ENCODE measurements at regions not wholly inside any gene's neighbourhood (a gene's known extent, or its start where the extent isn't known, plus 50 kb on each side); places are given as distances from the start of the nearest gene placed in this dataset.
A peak's percentile ranks its signal among the peaks of the same experiment; 100 is the strongest.

- DNase-seq (ENCODE audit: low read depth, low spot score): peak; percentile 51
- H3K9me3 ChIP-seq (ENCODE audit: control insufficient read depth, insufficient read depth, low read length): no peaks in the 10 kb centered on the region
- TF ChIP-seq CTCF (IDR thresholded peaks at IDR 0.05; ENCODE audit: low read depth, low read length): no peak
- no peak overlapping the region for H3K27ac ChIP-seq (ENCODE audit: low read depth, low read length)
- H3K27me3 ChIP-seq (ENCODE audit: control insufficient read depth, insufficient read depth, low read length): no peaks in the 10 kb centered on the region
- ChIA-PET POLR2A (interaction anchor here (0.8 kb wide), 1 partner anchor 9 kb away, joined by 3 read pairs; no protein-coding TSS in a partner anchor), CTCF (interaction anchor here (1.8 kb wide), 1 partner anchor 309 kb away, joined by 4 read pairs; no protein-coding TSS in a partner anchor)
- H3K4me3 ChIP-seq (ENCODE audit: low read depth, low read length): no peak overlapping the region
These were observed 507.8 kb downstream of the TUSC7 start for GRCh38 chr3:117217355-117217754.

GRCh38 chr3:117217760-117218316 lies 508.3 kb downstream of the TUSC7 start:
- CTCF ChIA-PET: interaction anchor here (1.8 kb wide), 1 partner anchor 308 kb away, joined by 4 read pairs; no protein-coding TSS in a partner anchor

GRCh38 chr3:117218641-117219048 lies 509.1 kb downstream of the TUSC7 start:
- DNase-seq (ENCODE audit: low read depth, low spot score): no peak
- H3K9me3 ChIP-seq (ENCODE audit: control insufficient read depth, insufficient read depth, low read length): no peaks in the 10 kb centered on the region
- H3K27me3 ChIP-seq (ENCODE audit: control insufficient read depth, insufficient read depth, low read length): no peaks in the 10 kb centered on the region
- ChIA-PET POLR2A (no interaction called here), CTCF (interaction anchor here (1.8 kb wide), 1 partner anchor 308 kb away, joined by 4 read pairs; no protein-coding TSS in a partner anchor)
- TF ChIP-seq CTCF (IDR thresholded peaks at IDR 0.05; ENCODE audit: low read depth, low read length): no peak
- no peak overlapping the region for H3K27ac ChIP-seq (ENCODE audit: low read depth, low read length)
- no peak overlapping the region for H3K4me3 ChIP-seq (ENCODE audit: low read depth, low read length)

More at GRCh38 chr3:117217760-117218316, 508.3 kb downstream of the TUSC7 start:
- Histone ChIP-seq H3K27ac (ENCODE audit: low read depth, low read length) (no peak overlapping the region), H3K9me3 (ENCODE audit: control insufficient read depth, insufficient read depth, low read length) (no peaks in the 10 kb centered on the region), H3K27me3 (ENCODE audit: control insufficient read depth, insufficient read depth, low read length) (no peaks in the 10 kb centered on the region), H3K4me3 (ENCODE audit: low read depth, low read length) (no peak overlapping the region)
- TF ChIP-seq CTCF (IDR thresholded peaks at IDR 0.05; ENCODE audit: low read depth, low read length): no peak
- POLR2A ChIA-PET: interaction anchor here (0.8 kb wide), 1 partner anchor 8 kb away, joined by 3 read pairs; no protein-coding TSS in a partner anchor
- DNase-seq (ENCODE audit: low read depth, low spot score): no peak

GRCh38 chr3:117219296-117219695 lies 509.7 kb downstream of the TUSC7 start:
- no peak for TF ChIP-seq CTCF (IDR thresholded peaks at IDR 0.05; ENCODE audit: low read depth, low read length)
- POLR2A ChIA-PET: no interaction called here
- DNase-seq (ENCODE audit: low read depth, low spot score): no peak
- no peaks in the 10 kb centered on the region for H3K27me3 ChIP-seq (ENCODE audit: control insufficient read depth, insufficient read depth, low read length)
- CTCF ChIA-PET: no interaction called here
- no peak overlapping the region for H3K4me3 ChIP-seq (ENCODE audit: low read depth, low read length)
- no peak overlapping the region for H3K27ac ChIP-seq (ENCODE audit: low read depth, low read length)
- no peaks in the 10 kb centered on the region for H3K9me3 ChIP-seq (ENCODE audit: control insufficient read depth, insufficient read depth, low read length)

- ChIA-PET POLR2A (interaction anchor here (1.5 kb wide), 1 partner anchor 9 kb away, joined by 3 read pairs; no protein-coding TSS in a partner anchor), CTCF (interaction anchor here (2.1 kb wide), 1 partner anchor 456 kb away, joined by 7 read pairs; no protein-coding TSS in a partner anchor)
- no peak for DNase-seq (ENCODE audit: low read depth, low spot score)
- TF ChIP-seq CTCF (IDR thresholded peaks at IDR 0.05; ENCODE audit: low read depth, low read length): no peak
- Histone ChIP-seq H3K27ac (ENCODE audit: low read depth, low read length) (no peak overlapping the region), H3K4me3 (ENCODE audit: low read depth, low read length) (no peak overlapping the region), H3K9me3 (ENCODE audit: control insufficient read depth, insufficient read depth, low read length) (no peaks in the 10 kb centered on the region), H3K27me3 (ENCODE audit: control insufficient read depth, insufficient read depth, low read length) (no peaks in the 10 kb centered on the region)
These were observed 517.4 kb downstream of the TUSC7 start for GRCh38 chr3:117226932-117227331.
